ENCODE measurements at regions not wholly inside any gene's neighbourhood (a gene's known extent, or its start where the extent isn't known, plus 50 kb on each side); places are given as distances from the start of the nearest gene placed in this dataset.

DNA sequence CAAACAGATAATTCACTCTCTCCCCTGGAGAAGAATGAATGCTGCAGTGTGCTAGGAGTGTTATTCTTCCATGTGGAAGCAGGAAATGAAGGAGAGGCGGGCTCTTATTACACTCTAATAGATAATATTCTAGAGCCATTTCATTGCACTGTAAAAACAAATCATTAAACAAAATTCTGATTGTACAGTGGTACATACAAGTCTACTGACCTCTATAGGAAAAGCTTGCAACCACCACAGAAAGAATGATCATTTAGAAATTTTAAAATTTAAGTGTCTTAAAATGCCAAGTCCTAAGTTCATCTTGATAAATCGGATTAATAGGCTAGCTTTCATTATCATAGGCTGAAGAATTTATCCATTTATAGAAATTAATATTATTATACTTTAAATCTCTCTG lies 960.3 kb upstream of the LRRN3 start:
- no peak for TF ChIP-seq EZH2phosphoT487 (IDR thresholded peaks at IDR 0.05; ENCODE audit: insufficient read depth, low read depth)
- no peak for TF ChIP-seq EZH2 (IDR thresholded peaks at IDR 0.05; ENCODE audit: insufficient read depth, poor library complexity, severe bottlenecking)
